ENCODE measurements at regions not wholly inside any gene's neighbourhood (a gene's known extent, or its start where the extent isn't known, plus 50 kb on each side); places are given as distances from the start of the nearest gene placed in this dataset.

GRCh38 chr11:15334766-15335165 lies 220.0 kb downstream of the INSC start:
- TF ChIP-seq, protein P1, sequence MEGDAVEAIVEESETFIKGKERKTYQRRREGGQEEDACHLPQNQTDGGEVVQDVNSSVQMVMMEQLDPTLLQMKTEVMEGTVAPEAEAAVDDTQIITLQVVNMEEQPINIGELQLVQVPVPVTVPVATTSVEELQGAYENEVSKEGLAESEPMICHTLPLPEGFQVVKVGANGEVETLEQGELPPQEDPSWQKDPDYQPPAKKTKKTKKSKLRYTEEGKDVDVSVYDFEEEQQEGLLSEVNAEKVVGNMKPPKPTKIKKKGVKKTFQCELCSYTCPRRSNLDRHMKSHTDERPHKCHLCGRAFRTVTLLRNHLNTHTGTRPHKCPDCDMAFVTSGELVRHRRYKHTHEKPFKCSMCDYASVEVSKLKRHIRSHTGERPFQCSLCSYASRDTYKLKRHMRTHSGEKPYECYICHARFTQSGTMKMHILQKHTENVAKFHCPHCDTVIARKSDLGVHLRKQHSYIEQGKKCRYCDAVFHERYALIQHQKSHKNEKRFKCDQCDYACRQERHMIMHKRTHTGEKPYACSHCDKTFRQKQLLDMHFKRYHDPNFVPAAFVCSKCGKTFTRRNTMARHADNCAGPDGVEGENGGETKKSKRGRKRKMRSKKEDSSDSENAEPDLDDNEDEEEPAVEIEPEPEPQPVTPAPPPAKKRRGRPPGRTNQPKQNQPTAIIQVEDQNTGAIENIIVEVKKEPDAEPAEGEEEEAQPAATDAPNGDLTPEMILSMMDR (IDR thresholded peaks at IDR 0.05), result no peak
- no peak for TF ChIP-seq POLR2A (IDR thresholded peaks at IDR 0.05)

Measured in uterus (tissue), 2 donors.